RWPE2 (cell line): ENCODE measurements at regions not wholly inside any gene's neighbourhood (a gene's known extent, or its start where the extent isn't known, plus 50 kb on each side); places are given as distances from the start of the nearest gene placed in this dataset.

Experiments
- ATAC-seq: fragments of 200-7000 bp; cut with Tn5 transposase; 3 replicates; pipeline ENCODE4 v1.9.1; 2021; ENCODE audit warnings: low read depth
- DNase-seq: peaks from one replicate; pipeline ENCODE4 v3.0.0-alpha.2; 2020; ENCODE audit warnings: low spot score
- H3K27ac ChIP-seq: fragments of 450-650 bp; 2 replicates; pipeline ENCODE4 v1.5.1; 2017; ENCODE audit warnings: mild to moderate bottlenecking; ENCODE audit not compliant: poor library complexity, severe bottlenecking
- H3K27me3 ChIP-seq: fragments of 250-450 bp; sonication (Bioruptor Pico); 2 replicates; pipeline ENCODE4 v1.5.1; 2021; ENCODE audit warnings: mild to moderate bottlenecking, moderate library complexity; ENCODE audit not compliant: insufficient read depth, poor library complexity, severe bottlenecking
- H3K36me3 ChIP-seq: fragments of 250-450 bp; sonication (Bioruptor Pico); 2 replicates; pipeline ENCODE4 v1.5.1; 2020; ENCODE audit warnings: low read depth, mild to moderate bottlenecking, moderate library complexity
- H3K4me1 ChIP-seq: fragments of 250-450 bp; sonication (Bioruptor Pico); 2 replicates; pipeline ENCODE4 v1.5.1; 2021; ENCODE audit warnings: mild to moderate bottlenecking, moderate library complexity; ENCODE audit not compliant: insufficient read depth, poor library complexity, severe bottlenecking
- H3K4me3 ChIP-seq: fragments of 250-450 bp; sonication (Bioruptor Pico); 2 replicates; pipeline ENCODE4 v1.5.1; 2021; ENCODE audit warnings: mild to moderate bottlenecking, moderate library complexity; ENCODE audit not compliant: severe bottlenecking
- H3K9me3 ChIP-seq: fragments of 250-450 bp; sonication (Bioruptor Pico); 2 replicates; pipeline ENCODE4 v1.5.1; 2021; ENCODE audit warnings: mild to moderate bottlenecking, moderate library complexity; ENCODE audit not compliant: severe bottlenecking
- CTCF ChIP-seq: fragments of 450-650 bp; IDR thresholded peaks from one replicate; pipeline ENCODE4 v1.5.1; 2017; ENCODE audit warnings: mild to moderate bottlenecking, moderate library complexity; ENCODE audit not compliant: poor library complexity, severe bottlenecking

- no peak for ATAC-seq
These were observed 717.9 kb upstream of the ALCAM start for GRCh38 chr3:104648823-104649222.

GRCh38 chr3:104669083-104669482 is 697.6 kb upstream of the ALCAM start:
- DNase-seq, result no peak
- Histone ChIP-seq H3K36me3 (no peaks in the 10 kb centered on the region), H3K27me3 (no peaks in the 10 kb centered on the region), H3K4me3 (no peak overlapping the region), H3K9me3 (no peaks in the 10 kb centered on the region), H3K4me1 (no peaks in the 10 kb centered on the region), H3K27ac (no peak overlapping the region)
- ATAC-seq, result no peak
- TF ChIP-seq CTCF, result no peak

More at GRCh38 chr3:104648823-104649222, 717.9 kb upstream of the ALCAM start:
- DNase-seq, result no peak
- Histone ChIP-seq H3K4me1 (no peaks in the 10 kb centered on the region), H3K27ac (no peak overlapping the region), H3K9me3 (no peaks in the 10 kb centered on the region), H3K4me3 (no peak overlapping the region), H3K27me3 (no peaks in the 10 kb centered on the region), H3K36me3 (no peaks in the 10 kb centered on the region)
- no peak for TF ChIP-seq CTCF

DNA sequence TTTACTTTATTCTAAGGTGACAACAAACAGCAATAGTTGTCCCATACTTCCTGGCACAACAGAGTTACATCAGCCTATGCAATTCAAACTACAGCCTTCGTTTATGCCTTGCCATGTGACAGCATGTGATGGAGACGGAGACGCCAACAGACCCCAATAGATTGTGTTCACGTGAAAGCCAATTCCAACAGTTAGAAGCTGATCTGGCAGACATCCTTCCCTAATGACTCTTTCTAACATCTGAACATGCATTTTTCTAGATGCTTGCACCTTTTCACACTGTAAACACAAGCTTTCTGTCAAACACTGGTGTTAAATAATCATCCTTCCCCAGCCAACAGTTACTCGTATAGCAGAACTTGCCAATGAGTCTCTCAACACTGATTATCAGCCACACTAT is 694.4 kb upstream of the ALCAM start:
- Histone ChIP-seq H3K4me1 (no peaks in the 10 kb centered on the region), H3K9me3 (no peaks in the 10 kb centered on the region), H3K27ac (no peak overlapping the region), H3K36me3 (no peaks in the 10 kb centered on the region), H3K27me3 (no peaks in the 10 kb centered on the region), H3K4me3 (no peak overlapping the region)
- no peak for DNase-seq
- no peak for TF ChIP-seq CTCF
- no peak for ATAC-seq

DNA sequence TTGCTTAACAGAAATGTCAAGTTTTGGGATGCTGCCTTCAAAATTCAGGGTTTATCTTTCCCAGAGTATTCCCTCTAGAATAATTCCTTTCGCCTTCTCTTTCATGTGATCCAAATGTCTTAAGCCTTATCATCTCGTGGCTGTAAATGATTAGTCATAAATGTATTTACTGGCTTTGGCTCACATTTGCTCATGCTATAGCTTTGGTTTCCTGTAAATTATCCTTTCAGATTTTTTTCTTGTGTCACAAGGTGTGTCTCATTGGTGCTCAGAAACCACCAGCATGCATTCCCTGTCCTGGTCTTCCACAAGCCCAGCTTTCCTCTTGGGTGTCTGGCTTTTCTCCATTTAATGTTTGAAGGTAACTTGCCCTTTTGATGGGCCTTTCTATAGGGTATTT is 692.7 kb upstream of the ALCAM start:
- ATAC-seq (no peak; the same call in 2 of the 3 replicates), DNase-seq (no peak)
- no peak for TF ChIP-seq CTCF
- Histone ChIP-seq H3K27ac (no peak overlapping the region), H3K9me3 (no peaks in the 10 kb centered on the region), H3K4me1 (no peaks in the 10 kb centered on the region), H3K27me3 (no peaks in the 10 kb centered on the region), H3K36me3 (no peaks in the 10 kb centered on the region), H3K4me3 (no peak overlapping the region)

DNA sequence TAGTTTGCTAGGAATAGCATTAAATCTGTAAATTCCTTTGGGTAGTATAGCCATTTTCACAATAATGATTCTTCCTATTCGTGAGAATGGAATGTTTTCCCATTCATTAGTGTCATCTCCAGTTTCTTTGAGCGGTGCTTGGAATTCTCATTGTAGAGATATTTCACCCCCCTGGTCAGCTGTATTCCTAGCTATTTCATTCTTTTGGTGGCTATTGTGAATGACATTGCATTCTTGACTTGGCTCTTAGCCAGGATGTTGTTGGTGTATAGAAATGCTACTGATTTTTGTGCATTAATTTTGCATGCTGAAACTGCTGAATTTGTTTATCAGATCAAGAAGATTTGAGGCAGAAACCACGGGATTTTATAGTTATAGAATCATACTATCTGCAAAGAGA is 690.5 kb upstream of the ALCAM start:
- DNase-seq (no peak), ATAC-seq (no peak)
- no peaks in the 10 kb centered on the region for H3K4me1 ChIP-seq
- no peaks in the 10 kb centered on the region for H3K9me3 ChIP-seq
- H3K27me3 ChIP-seq, result no peaks in the 10 kb centered on the region
- TF ChIP-seq CTCF, result no peak
- H3K4me3 ChIP-seq, result no peak overlapping the region
- no peaks in the 10 kb centered on the region for H3K36me3 ChIP-seq
- no peak overlapping the region for H3K27ac ChIP-seq
